Memory B cell (primary cell): ENCODE measurements at regions not wholly inside any gene's neighbourhood (a gene's known extent, or its start where the extent isn't known, plus 50 kb on each side); places are given as distances from the start of the nearest gene placed in this dataset.

Experiments used
- ATAC-seq: fragments of 150-1000 bp; cut with Tn5 transposase; 2 replicates; pipeline ENCODE4 v1.10.0; 2021; ENCODE audit warnings: low read depth, mild to moderate bottlenecking, moderate library complexity
- DNase-seq, 2 donors: peaks; one replicate each; pipeline ENCODE4 v3.0.0; 2022; ENCODE audit warnings: low spot score in 2 of 2
- H3K27ac Mint-ChIP-seq: one replicate; pipeline ENCODE4 v1.8.0; 2022; ENCODE audit warnings: mild to moderate bottlenecking, moderate library complexity, mixed read lengths
- H3K27me3 Mint-ChIP-seq: one replicate; pipeline ENCODE4 v1.8.0; 2022; ENCODE audit warnings: mixed read lengths
- H3K36me3 Mint-ChIP-seq: one replicate; pipeline ENCODE4 v1.8.0; 2022; ENCODE audit warnings: mild to moderate bottlenecking, mixed read lengths
- H3K4me1 Mint-ChIP-seq: one replicate; pipeline ENCODE4 v1.8.0; 2022; ENCODE audit warnings: mixed read lengths
- H3K4me3 Mint-ChIP-seq: one replicate; pipeline ENCODE4 v1.8.0; 2022; ENCODE audit warnings: mild to moderate bottlenecking, moderate library complexity, mixed read lengths
- H3K9me3 Mint-ChIP-seq: one replicate; pipeline ENCODE4 v1.8.0; 2022; ENCODE audit warnings: mixed read lengths

- Mint-ChIP-seq H3K36me3 (no peaks in the 10 kb centered on the region), H3K9me3 (no peaks in the 10 kb centered on the region), H3K27ac (peak overlapping the region; percentile 79), H3K4me1 (peaks cover 6% of the 10 kb centered on the region), H3K4me3 (no peak overlapping the region), H3K27me3 (peaks cover 1% of the 10 kb centered on the region)
- no peak for ATAC-seq
- no peak for DNase-seq
Measured at GRCh38 chrX:110408949-110409588, 50.4 kb downstream of the RTL9 start.

DNA sequence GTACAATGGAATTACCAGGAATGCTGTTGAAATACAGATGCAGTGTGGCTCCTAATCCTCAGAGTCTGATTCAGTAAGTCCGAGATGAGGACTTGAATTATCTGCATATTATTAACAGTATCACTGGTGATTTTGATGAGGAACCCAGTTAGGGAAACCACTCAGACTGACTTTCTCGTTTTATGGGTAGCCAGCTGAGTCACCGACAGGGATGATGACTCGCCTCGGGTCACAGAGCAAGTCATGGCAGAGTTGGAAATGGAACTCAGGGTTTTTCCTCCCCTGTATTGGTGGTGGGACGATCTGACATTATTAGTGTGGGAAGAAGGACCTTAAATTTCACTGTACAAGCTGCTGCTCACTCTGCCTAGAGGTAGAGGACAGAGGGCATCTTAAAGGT lies 51.3 kb downstream of the RTL9 start:
- DNase-seq, result no peak
- Mint-ChIP-seq H3K27ac (peak overlapping the region; percentile 79), H3K9me3 (no peaks in the 10 kb centered on the region), H3K36me3 (no peaks in the 10 kb centered on the region), H3K4me3 (no peak overlapping the region), H3K4me1 (peaks cover 6% of the 10 kb centered on the region), H3K27me3 (peaks cover 1% of the 10 kb centered on the region)
- no peak for ATAC-seq

DNA sequence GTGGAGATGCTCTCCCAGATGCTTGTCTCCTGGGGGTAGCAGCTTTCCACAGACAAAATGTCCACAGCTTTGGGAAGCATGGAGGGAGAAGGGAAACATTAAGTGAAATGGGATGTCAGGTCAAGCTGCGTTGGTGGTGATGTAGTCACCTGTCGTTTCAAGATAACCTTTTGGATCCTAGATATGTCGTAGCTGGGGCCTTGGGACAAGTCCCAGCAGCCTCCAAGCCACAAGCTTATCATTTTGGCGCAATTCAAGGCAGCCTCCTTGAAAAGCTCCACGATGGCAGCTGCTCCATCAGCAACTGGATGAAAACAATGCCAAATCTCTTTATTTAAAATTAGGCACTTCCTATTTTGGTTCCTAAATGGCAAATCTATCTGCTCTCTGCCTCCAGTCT lies 52.0 kb downstream of the RTL9 start:
- H3K4me1 Mint-ChIP-seq, result peaks cover 6% of the 10 kb centered on the region
- H3K27me3 Mint-ChIP-seq, result peaks cover 1% of the 10 kb centered on the region
- H3K4me3 Mint-ChIP-seq, result no peak overlapping the region
- H3K9me3 Mint-ChIP-seq, result no peaks in the 10 kb centered on the region
- DNase-seq (no peak), ATAC-seq (no peak)
- no peaks in the 10 kb centered on the region for H3K36me3 Mint-ChIP-seq
- H3K27ac Mint-ChIP-seq, result no peak overlapping the region

- Mint-ChIP-seq H3K36me3 (no peaks in the 10 kb centered on the region), H3K27me3 (peaks cover 1% of the 10 kb centered on the region), H3K4me1 (peaks cover 6% of the 10 kb centered on the region), H3K9me3 (no peaks in the 10 kb centered on the region), H3K4me3 (no peak overlapping the region), H3K27ac (no peak overlapping the region)
- ATAC-seq (peak; percentile 94), DNase-seq (peak; percentile 52 to 69)
Measured at GRCh38 chrX:110412971-110413726, 54.5 kb downstream of the RTL9 start.

GRCh38 chrX:110413727-110414124 lies 55.1 kb downstream of the RTL9 start:
- Mint-ChIP-seq H3K27me3 (peaks cover 1% of the 10 kb centered on the region), H3K27ac (no peak overlapping the region), H3K4me1 (peaks cover 6% of the 10 kb centered on the region), H3K9me3 (no peaks in the 10 kb centered on the region), H3K36me3 (no peaks in the 10 kb centered on the region), H3K4me3 (no peak overlapping the region)
- DNase-seq (no peak), ATAC-seq (no peak)

- no peak overlapping the region for H3K4me3 Mint-ChIP-seq
- no peak for DNase-seq
- peaks cover 1% of the 10 kb centered on the region for H3K27me3 Mint-ChIP-seq
- H3K4me1 Mint-ChIP-seq, result peaks cover 6% of the 10 kb centered on the region
- no peaks in the 10 kb centered on the region for H3K36me3 Mint-ChIP-seq
- H3K9me3 Mint-ChIP-seq, result no peaks in the 10 kb centered on the region
- no peak overlapping the region for H3K27ac Mint-ChIP-seq
- no peak for ATAC-seq
Measured at GRCh38 chrX:110414273-110414672, 55.6 kb downstream of the RTL9 start.

DNA sequence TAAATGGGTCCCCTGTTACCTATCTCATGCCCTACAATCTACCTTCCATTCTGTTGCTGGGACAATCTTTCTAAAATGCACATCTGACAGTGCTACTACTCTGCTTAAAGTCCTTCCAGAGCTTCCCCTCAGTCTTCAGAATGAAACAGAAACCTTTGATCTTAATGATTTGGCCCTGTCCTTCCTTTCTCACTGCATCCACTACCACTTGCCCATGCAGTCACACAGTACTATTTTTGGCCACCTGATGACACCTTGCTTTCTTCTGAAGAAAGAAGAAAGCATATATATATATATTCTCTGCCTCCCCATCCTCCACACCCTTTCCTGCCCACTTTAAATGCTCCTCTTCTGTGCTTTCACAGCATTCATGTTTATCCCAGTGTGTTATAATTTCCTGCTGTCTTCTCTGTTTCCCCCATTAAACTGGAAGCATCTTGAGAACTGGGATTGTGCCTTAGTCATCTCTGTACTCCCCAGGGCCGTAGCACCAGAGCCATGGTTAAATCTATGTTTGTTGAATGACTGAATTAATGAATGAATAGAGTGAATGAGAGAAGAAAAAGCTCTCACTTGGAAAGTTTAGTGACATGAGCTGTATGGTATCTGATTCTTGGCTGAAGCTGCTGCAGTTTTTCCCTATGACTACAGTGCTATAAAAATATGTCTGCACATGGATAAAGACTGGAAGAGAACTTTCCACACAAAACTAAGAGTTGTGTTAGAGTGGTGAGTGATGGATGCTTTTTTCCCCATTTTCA lies 56.2 kb downstream of the RTL9 start:
- H3K4me3 Mint-ChIP-seq, result no peak overlapping the region
- H3K36me3 Mint-ChIP-seq, result no peaks in the 10 kb centered on the region
- H3K27me3 Mint-ChIP-seq, result peaks cover 1% of the 10 kb centered on the region
- H3K9me3 Mint-ChIP-seq, result no peaks in the 10 kb centered on the region
- ATAC-seq, result no peak
- H3K27ac Mint-ChIP-seq, result no peak overlapping the region
- peaks cover 6% of the 10 kb centered on the region for H3K4me1 Mint-ChIP-seq
- no peak for DNase-seq

- H3K27ac Mint-ChIP-seq, result no peak overlapping the region
- DNase-seq, result no peak
- peaks cover 6% of the 10 kb centered on the region for H3K4me1 Mint-ChIP-seq
- no peaks in the 10 kb centered on the region for H3K36me3 Mint-ChIP-seq
- H3K4me3 Mint-ChIP-seq, result no peak overlapping the region
- peaks cover 1% of the 10 kb centered on the region for H3K27me3 Mint-ChIP-seq
- no peaks in the 10 kb centered on the region for H3K9me3 Mint-ChIP-seq
- no peak for ATAC-seq
Measured at GRCh38 chrX:110415440-110416170, 57.0 kb downstream of the RTL9 start.

- Mint-ChIP-seq H3K9me3 (no peaks in the 10 kb centered on the region), H3K4me3 (no peak overlapping the region), H3K27ac (no peak overlapping the region), H3K36me3 (no peaks in the 10 kb centered on the region), H3K4me1 (peaks cover 6% of the 10 kb centered on the region), H3K27me3 (peaks cover 5% of the 10 kb centered on the region)
- ATAC-seq, result no peak
- DNase-seq, result no peak
Measured at GRCh38 chrX:110417128-110417527, 58.5 kb downstream of the RTL9 start.

DNA sequence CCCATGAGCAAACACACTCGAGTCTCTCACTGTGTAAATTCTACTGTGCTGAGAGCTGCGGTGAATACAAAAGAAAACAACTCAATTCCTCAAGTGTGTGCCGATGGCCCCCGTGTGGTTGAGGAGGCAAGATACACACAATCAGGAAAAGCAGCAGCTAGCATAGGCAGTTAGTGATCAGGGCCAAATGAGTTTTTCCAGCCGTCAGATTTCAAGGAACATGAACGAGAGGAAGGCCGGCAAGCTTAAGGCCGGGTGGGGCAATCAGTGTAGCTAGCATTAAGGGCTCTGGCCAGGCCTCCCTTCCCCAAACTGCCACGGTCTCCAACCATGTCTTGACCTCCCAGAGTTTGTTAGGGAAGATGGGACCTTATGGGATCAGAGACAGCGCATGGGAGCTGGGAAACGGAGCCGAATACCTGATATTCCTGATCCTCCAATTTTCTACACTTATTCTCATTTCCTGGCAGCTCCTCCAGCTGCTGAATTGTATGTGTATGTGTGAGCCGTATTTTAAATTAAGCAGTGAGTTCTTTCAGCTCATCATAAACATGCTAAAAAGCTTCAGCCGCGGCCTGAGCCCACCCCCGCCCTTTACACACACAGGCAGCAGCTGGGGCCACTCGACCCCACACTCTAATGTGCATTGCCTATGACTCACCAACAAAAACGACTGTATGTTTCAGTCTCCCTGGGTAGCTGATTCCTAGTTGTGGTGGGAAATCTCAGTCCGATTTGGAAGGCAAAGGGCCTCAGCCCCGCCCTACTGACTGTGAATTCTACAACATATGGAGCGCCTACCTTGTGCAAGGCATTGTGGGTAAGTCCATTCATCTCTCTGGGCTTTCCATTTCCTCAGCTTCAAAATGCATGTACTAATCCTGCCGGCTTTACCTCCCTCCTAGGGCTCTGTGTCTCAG lies 59.9 kb downstream of the RTL9 start:
- no peaks in the 10 kb centered on the region for H3K36me3 Mint-ChIP-seq
- H3K27ac Mint-ChIP-seq, result no peak overlapping the region
- H3K27me3 Mint-ChIP-seq, result peaks cover 4% of the 10 kb centered on the region
- no peak for ATAC-seq
- H3K4me3 Mint-ChIP-seq, result no peak overlapping the region
- no peak for DNase-seq
- H3K9me3 Mint-ChIP-seq, result no peaks in the 10 kb centered on the region
- peaks cover 2% of the 10 kb centered on the region for H3K4me1 Mint-ChIP-seq

GRCh38 chrX:110419512-110419911 lies 60.9 kb downstream of the RTL9 start:
- no peaks in the 10 kb centered on the region for H3K36me3 Mint-ChIP-seq
- ATAC-seq (no peak), DNase-seq (no peak)
- peaks cover 4% of the 10 kb centered on the region for H3K27me3 Mint-ChIP-seq
- no peaks in the 10 kb centered on the region for H3K9me3 Mint-ChIP-seq
- H3K27ac Mint-ChIP-seq, result no peak overlapping the region
- H3K4me3 Mint-ChIP-seq, result no peak overlapping the region
- no peaks in the 10 kb centered on the region for H3K4me1 Mint-ChIP-seq

DNA sequence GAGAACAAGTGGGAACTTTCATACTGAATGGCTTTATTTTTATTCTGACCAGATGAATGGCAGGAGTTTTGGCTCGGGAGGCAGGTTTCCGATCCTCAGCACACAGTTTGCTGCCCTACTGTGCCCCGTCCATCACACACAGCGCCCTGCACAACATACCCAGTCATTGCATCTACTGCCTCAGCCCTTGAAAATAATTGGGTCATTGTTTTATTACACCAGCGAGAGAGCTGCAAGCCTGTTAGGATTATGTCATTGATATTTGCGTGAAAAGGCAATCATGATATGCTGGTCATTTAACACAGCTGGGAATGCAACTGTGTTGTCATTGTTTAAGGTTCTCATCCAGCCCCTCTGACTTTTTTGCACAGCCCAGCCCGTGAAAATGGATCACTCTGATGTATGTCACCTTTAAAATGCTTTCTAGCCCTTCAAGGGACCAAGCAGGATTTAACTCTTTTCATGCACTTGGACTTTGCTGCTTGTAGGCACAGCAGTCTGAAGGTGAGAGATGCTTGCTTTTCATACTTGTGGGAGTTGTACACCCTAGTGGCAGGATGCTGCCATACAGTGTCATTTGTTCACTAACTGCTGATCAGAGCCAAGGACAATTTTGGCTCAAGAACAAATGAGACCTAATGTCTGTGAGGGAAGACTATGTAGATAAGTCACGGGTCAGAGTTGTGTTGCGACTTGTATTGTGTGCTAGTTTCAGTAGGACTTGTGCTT lies 62.3 kb downstream of the RTL9 start:
- Mint-ChIP-seq H3K4me1 (no peaks in the 10 kb centered on the region), H3K9me3 (no peaks in the 10 kb centered on the region), H3K36me3 (no peaks in the 10 kb centered on the region), H3K4me3 (no peak overlapping the region), H3K27ac (no peak overlapping the region), H3K27me3 (peaks cover 4% of the 10 kb centered on the region)
- no peak for DNase-seq
- ATAC-seq, result no peak
